Ishikawa (cell line): ENCODE measurements at regions not wholly inside any gene's neighbourhood (a gene's known extent, or its start where the extent isn't known, plus 50 kb on each side); places are given as distances from the start of the nearest gene placed in this dataset.

Experiments
- CEBPB ChIP-seq: IDR thresholded peaks from 2 replicates; pipeline ENCODE4 v1.6.1; 2012
- EGR1 ChIP-seq: IDR thresholded peaks from 2 replicates; pipeline ENCODE4 v1.6.1; 2012
- EP300 ChIP-seq: IDR thresholded peaks from 2 replicates; pipeline ENCODE4 v1.6.1; 2012; ENCODE audit warnings: borderline replicate concordance
- RAD21 ChIP-seq: IDR thresholded peaks from 2 replicates; pipeline ENCODE4 v1.6.1; 2012; ENCODE audit warnings: low read depth
- TEAD4 ChIP-seq: IDR thresholded peaks from 2 replicates; pipeline ENCODE4 v1.6.1; 2012
- ZBTB7A ChIP-seq: IDR thresholded peaks from 2 replicates; pipeline ENCODE4 v1.6.1; 2012; ENCODE audit warnings: low read depth
- TF ChIP-seq, protein P1 (sequence below): IDR thresholded peaks from 2 replicates; pipeline ENCODE4 v1.6.1; 2012
- TF ChIP-seq, protein P2 (sequence below): IDR thresholded peaks from 2 replicates; pipeline ENCODE4 v1.6.1; 2012; ENCODE audit warnings: low read depth, mild to moderate bottlenecking

DNA sequence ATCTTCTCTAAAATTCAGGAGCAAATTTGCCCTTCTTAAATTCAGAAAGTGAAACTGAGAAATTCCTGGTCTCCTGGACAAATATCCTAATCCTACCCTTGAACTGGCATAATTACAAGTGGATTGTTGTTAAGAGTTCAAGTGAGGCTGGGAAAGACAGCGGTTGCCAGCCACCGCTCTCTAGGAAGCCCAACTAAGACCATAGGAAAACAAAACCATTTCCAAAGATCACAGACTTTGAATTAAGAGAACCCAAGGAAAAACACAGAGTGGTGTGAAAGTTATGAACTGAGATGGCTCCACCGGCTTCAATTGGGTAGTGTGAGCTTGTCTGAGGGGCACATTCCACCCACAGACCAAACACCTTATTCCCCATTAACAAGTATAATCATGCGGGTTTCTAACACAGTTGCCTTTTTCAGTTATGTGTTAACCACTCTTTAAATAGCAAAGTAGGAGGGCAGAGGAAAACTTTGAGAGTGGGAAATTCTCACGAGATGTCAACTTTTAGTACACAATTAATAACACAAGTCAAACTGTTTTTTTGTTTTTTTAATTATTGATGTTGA is 1628.8 kb upstream of the SEL1L start:
- TF ChIP-seq, protein P1, sequence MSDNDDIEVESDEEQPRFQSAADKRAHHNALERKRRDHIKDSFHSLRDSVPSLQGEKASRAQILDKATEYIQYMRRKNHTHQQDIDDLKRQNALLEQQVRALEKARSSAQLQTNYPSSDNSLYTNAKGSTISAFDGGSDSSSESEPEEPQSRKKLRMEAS: no peak
- TF ChIP-seq EGR1 (no peak), RAD21 (no peak), EP300 (no peak), TEAD4 (no peak), ZBTB7A (no peak), CEBPB (no peak)
- TF ChIP-seq, protein P2, sequence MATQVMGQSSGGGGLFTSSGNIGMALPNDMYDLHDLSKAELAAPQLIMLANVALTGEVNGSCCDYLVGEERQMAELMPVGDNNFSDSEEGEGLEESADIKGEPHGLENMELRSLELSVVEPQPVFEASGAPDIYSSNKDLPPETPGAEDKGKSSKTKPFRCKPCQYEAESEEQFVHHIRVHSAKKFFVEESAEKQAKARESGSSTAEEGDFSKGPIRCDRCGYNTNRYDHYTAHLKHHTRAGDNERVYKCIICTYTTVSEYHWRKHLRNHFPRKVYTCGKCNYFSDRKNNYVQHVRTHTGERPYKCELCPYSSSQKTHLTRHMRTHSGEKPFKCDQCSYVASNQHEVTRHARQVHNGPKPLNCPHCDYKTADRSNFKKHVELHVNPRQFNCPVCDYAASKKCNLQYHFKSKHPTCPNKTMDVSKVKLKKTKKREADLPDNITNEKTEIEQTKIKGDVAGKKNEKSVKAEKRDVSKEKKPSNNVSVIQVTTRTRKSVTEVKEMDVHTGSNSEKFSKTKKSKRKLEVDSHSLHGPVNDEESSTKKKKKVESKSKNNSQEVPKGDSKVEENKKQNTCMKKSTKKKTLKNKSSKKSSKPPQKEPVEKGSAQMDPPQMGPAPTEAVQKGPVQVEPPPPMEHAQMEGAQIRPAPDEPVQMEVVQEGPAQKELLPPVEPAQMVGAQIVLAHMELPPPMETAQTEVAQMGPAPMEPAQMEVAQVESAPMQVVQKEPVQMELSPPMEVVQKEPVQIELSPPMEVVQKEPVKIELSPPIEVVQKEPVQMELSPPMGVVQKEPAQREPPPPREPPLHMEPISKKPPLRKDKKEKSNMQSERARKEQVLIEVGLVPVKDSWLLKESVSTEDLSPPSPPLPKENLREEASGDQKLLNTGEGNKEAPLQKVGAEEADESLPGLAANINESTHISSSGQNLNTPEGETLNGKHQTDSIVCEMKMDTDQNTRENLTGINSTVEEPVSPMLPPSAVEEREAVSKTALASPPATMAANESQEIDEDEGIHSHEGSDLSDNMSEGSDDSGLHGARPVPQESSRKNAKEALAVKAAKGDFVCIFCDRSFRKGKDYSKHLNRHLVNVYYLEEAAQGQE: no peak
